ENCODE measurements at regions not wholly inside any gene's neighbourhood (a gene's known extent, or its start where the extent isn't known, plus 50 kb on each side); places are given as distances from the start of the nearest gene placed in this dataset.

GRCh38 chr10:33106767-33107166 is 148.7 kb upstream of the ITGB1 start:
- TF ChIP-seq CTCF (IDR thresholded peaks at IDR 0.05) (no peak), POLR2A (IDR thresholded peaks at IDR 0.05) (no peak)

Measured in adrenal gland (tissue), 5 donors.